Smooth muscle cell (in vitro differentiated cells): ENCODE measurements at regions not wholly inside any gene's neighbourhood (a gene's known extent, or its start where the extent isn't known, plus 50 kb on each side); places are given as distances from the start of the nearest gene placed in this dataset.

Source experiments
- DNase-seq: peaks from one replicate; lab custom pipeline; 2025; ENCODE audit not compliant: unreplicated experiment; lab: John Stamatoyannopoulos, UW
- H2AFZ ChIP-seq: fragments of 200-600 bp; sonication (generic); 2 replicates; pipeline ENCODE4 v1.6.0; 2016; ENCODE audit warnings: antibody characterized with exemption, low read depth, mild to moderate bottlenecking
- H3F3A ChIP-seq: fragments of 200-600 bp; sonication (generic); 2 replicates; pipeline ENCODE4 v1.6.0; 2017; ENCODE audit warnings: antibody characterized with exemption, low read depth
- H3K27ac ChIP-seq: fragments of 200-600 bp; sonication (generic); 2 replicates; pipeline ENCODE4 v1.5.1; 2016; ENCODE audit warnings: low read depth, mild to moderate bottlenecking
- H3K27me3 ChIP-seq: fragments of 200-600 bp; sonication (generic); 2 replicates; pipeline ENCODE4 v1.6.1; 2016; ENCODE audit warnings: low read depth, mild to moderate bottlenecking
- H3K36me3 ChIP-seq: fragments of 200-600 bp; sonication (generic); 2 replicates; pipeline ENCODE4 v1.5.1; 2016; ENCODE audit warnings: low read depth
- H3K4me1 ChIP-seq: fragments of 200-600 bp; sonication (generic); 2 replicates; pipeline ENCODE4 v1.5.1; 2016; ENCODE audit warnings: low read depth
- H3K4me2 ChIP-seq: fragments of 200-600 bp; sonication (generic); 2 replicates; pipeline ENCODE4 v1.6.0; 2016; ENCODE audit warnings: mild to moderate bottlenecking
- H3K4me3 ChIP-seq: fragments of 200-600 bp; sonication (generic); 2 replicates; pipeline ENCODE4 v1.5.1; 2016; ENCODE audit warnings: mild to moderate bottlenecking
- H3K79me2 ChIP-seq: fragments of 200-600 bp; sonication (generic); 2 replicates; pipeline ENCODE4 v1.6.0; 2016; ENCODE audit warnings: low read depth, mild to moderate bottlenecking
- H3K9ac ChIP-seq: fragments of 200-600 bp; sonication (generic); 2 replicates; pipeline ENCODE4 v1.6.0; 2016; ENCODE audit warnings: low read depth
- H3K9me3 ChIP-seq: fragments of 200-600 bp; sonication (generic); replicated peaks from 2 replicates; pipeline ENCODE4 v1.5.1; 2016; ENCODE audit warnings: low read depth
- H4K20me1 ChIP-seq: fragments of 200-600 bp; sonication (generic); 2 replicates; pipeline ENCODE4 v1.6.0; 2016; ENCODE audit warnings: low read depth
- WGBS: methylation state at CpG from one replicate; pipeline ENCODE4 v1.1.7; 2016; ENCODE audit warnings: low lambda C conversion rate; 5-methylcytosine and 5-hydroxymethylcytosine counted together
- TF ChIP-seq, protein P1 (sequence below): fragments of 200-600 bp; sonication (generic); IDR thresholded peaks from 2 replicates; pipeline ENCODE4 v1.5.1; 2017; ENCODE audit warnings: borderline replicate concordance, mild to moderate bottlenecking, antibody characterized with exemption; ENCODE audit not compliant: insufficient read depth, poor library complexity, severe bottlenecking

DNA sequence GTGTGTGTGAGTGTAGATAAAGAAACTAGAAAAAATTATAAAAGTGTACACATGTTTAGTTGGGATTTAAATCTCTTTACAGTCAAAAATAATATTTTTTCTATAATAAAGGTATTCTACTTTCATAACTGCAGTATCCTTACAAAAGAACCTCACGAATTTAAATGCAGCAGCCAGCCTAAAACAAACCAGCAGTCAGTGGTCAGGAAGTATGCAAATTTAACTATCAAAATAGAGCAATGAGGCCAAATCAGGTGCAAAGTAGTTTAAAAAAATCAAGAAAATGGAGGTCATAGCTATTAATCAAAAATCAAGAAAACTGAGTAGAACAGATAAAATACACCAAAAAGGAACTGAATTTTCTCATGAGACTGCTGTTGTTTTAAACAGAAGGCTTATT lies 407.1 kb downstream of the CDH19 start:
- Histone ChIP-seq H3K4me1 (no peaks in the 10 kb centered on the region), H2AFZ (no peak overlapping the region), H3F3A (no peaks in the 10 kb centered on the region), H3K27me3 (no peaks in the 10 kb centered on the region), H3K79me2 (no peaks in the 10 kb centered on the region), H3K4me2 (no peak overlapping the region), H3K9ac (no peak overlapping the region), H4K20me1 (no peaks in the 10 kb centered on the region), H3K36me3 (no peaks in the 10 kb centered on the region), H3K4me3 (no peak overlapping the region), H3K9me3 (no peaks in the 10 kb centered on the region), H3K27ac (no peak overlapping the region)
- TF ChIP-seq, protein P1, sequence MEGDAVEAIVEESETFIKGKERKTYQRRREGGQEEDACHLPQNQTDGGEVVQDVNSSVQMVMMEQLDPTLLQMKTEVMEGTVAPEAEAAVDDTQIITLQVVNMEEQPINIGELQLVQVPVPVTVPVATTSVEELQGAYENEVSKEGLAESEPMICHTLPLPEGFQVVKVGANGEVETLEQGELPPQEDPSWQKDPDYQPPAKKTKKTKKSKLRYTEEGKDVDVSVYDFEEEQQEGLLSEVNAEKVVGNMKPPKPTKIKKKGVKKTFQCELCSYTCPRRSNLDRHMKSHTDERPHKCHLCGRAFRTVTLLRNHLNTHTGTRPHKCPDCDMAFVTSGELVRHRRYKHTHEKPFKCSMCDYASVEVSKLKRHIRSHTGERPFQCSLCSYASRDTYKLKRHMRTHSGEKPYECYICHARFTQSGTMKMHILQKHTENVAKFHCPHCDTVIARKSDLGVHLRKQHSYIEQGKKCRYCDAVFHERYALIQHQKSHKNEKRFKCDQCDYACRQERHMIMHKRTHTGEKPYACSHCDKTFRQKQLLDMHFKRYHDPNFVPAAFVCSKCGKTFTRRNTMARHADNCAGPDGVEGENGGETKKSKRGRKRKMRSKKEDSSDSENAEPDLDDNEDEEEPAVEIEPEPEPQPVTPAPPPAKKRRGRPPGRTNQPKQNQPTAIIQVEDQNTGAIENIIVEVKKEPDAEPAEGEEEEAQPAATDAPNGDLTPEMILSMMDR: no peak
- no peak for DNase-seq
- WGBS: 0% methylated on average over 1 of the region's 1 CpG

DNA sequence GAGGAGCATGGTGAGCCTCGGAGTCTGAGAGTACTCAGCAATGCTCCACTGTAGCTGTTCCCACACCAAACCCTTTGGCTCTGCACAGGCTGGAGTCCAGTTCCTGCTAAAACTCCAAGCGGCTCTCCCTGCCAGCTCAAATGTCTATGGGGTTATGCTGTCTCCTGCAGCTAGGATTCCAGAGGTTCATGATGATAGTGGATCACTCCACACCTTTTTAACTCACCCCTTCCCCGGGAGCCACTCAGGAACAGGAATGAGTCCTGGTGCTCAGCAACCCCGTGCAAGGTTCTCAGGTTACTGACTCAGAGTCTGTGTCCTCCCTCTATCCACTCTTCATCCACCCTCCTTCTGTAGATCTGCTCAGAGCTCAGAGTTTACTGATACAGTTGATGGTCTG lies 410.0 kb downstream of the CDH19 start:
- TF ChIP-seq, protein P1: no peak
- H3K79me2 ChIP-seq: no peaks in the 10 kb centered on the region
- H3K4me3 ChIP-seq: no peak overlapping the region
- no peaks in the 10 kb centered on the region for H3F3A ChIP-seq
- no peaks in the 10 kb centered on the region for H4K20me1 ChIP-seq
- H3K36me3 ChIP-seq: no peaks in the 10 kb centered on the region
- no peak overlapping the region for H3K4me2 ChIP-seq
- H3K9me3 ChIP-seq: no peaks in the 10 kb centered on the region
- WGBS: 91% methylated on average over 4 of the region's 4 CpGs
- no peaks in the 10 kb centered on the region for H3K27me3 ChIP-seq
- no peak overlapping the region for H3K27ac ChIP-seq
- H3K9ac ChIP-seq: no peak overlapping the region
- peaks cover 9% of the 10 kb centered on the region for H3K4me1 ChIP-seq
- no peak for DNase-seq
- H2AFZ ChIP-seq: no peak overlapping the region

DNA sequence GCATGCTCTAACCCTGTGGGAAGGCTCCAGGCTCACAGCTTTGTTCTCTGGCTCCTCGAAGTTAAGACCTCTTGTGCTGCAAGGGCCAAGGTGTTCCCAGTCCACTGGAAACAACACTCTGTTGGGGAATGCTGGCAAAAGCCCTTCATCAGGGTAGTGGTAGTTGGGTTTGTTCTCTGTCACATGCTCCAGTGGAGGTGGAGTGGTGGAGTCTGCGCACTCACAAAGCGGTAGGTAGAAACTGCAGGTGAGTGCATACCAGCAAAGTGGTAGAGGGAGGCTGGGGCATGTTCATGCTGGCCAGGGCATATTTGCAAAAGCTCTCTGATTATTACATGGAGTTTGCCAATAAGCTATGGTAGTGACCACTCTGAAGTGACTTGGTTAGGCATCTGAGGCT lies 410.5 kb downstream of the CDH19 start:
- no peak overlapping the region for H3K4me2 ChIP-seq
- no peaks in the 10 kb centered on the region for H3K36me3 ChIP-seq
- H4K20me1 ChIP-seq: no peaks in the 10 kb centered on the region
- H3F3A ChIP-seq: no peaks in the 10 kb centered on the region
- no peak for DNase-seq
- H3K27me3 ChIP-seq: no peaks in the 10 kb centered on the region
- peaks cover 9% of the 10 kb centered on the region for H3K4me1 ChIP-seq
- H3K79me2 ChIP-seq: no peaks in the 10 kb centered on the region
- TF ChIP-seq, protein P1: no peak
- 67% methylated on average over 3 of the region's 3 CpGs for WGBS
- no peak overlapping the region for H2AFZ ChIP-seq
- H3K4me3 ChIP-seq: no peak overlapping the region
- no peaks in the 10 kb centered on the region for H3K9me3 ChIP-seq
- H3K27ac ChIP-seq: no peak overlapping the region
- no peak overlapping the region for H3K9ac ChIP-seq

DNA sequence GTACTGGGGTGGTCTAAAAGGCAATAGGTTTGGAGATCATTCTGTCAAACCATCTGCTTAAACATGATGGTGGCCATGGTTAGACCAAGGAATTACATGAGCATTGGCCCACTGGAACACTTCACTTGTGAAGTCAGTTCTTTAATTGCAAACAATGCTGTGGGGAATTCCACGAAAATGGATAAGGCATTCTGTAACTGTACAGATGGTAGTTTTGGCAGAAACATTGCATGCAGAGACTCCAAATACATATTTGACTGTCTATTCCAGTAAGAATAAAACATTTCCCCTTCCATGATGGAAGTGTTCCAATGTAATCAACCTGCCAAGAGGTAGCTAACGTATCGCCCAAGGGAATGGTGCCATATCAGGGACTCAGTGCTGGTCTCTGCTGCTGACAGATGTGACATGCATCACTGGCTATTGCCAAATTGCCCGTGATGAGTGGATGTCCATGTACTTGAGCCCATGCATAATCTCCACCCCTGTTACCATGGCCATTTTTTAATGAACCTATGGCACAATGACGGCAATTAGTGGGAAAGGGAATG lies 417.9 kb downstream of the CDH7 start:
- TF ChIP-seq, protein P1: no peak
- 94% methylated on average over 5 of the region's 5 CpGs for WGBS
- Histone ChIP-seq H3F3A (no peaks in the 10 kb centered on the region), H4K20me1 (no peaks in the 10 kb centered on the region), H3K27me3 (no peaks in the 10 kb centered on the region), H3K36me3 (no peaks in the 10 kb centered on the region), H2AFZ (no peak overlapping the region), H3K4me2 (no peak overlapping the region), H3K4me1 (no peaks in the 10 kb centered on the region), H3K27ac (no peak overlapping the region), H3K9me3 (no peaks in the 10 kb centered on the region), H3K9ac (no peak overlapping the region), H3K4me3 (no peak overlapping the region), H3K79me2 (no peaks in the 10 kb centered on the region)
- no peak for DNase-seq
